ENCODE measurements at regions not wholly inside any gene's neighbourhood (a gene's known extent, or its start where the extent isn't known, plus 50 kb on each side); places are given as distances from the start of the nearest gene placed in this dataset.

GRCh38 chr2:183780072-183780471 lies 655.8 kb downstream of the NUP35 start:
- TF ChIP-seq BHLHE40 (IDR thresholded peaks at IDR 0.05; ENCODE audit: borderline replicate concordance) (no peak), FOXM1 (IDR thresholded peaks at IDR 0.05; ENCODE audit: borderline replicate concordance) (no peak), ELF4 (IDR thresholded peaks at IDR 0.05) (no peak), CTBP1 (IDR thresholded peaks at IDR 0.05; ENCODE audit: borderline replicate concordance) (no peak), TARDBP (IDR thresholded peaks at IDR 0.05) (no peak), FOXA1 (IDR thresholded peaks at IDR 0.05) (no peak), FOXK2 (IDR thresholded peaks at IDR 0.05) (no peak), SUZ12 (IDR thresholded peaks at IDR 0.05) (no peak), HDGF (IDR thresholded peaks at IDR 0.05; ENCODE audit: borderline replicate concordance) (no peak), L3MBTL2 (conservative IDR thresholded peaks at IDR 0.05) (no peak), SP1 (IDR thresholded peaks at IDR 0.05) (no peak)
- TF ChIP-seq, protein P1, sequence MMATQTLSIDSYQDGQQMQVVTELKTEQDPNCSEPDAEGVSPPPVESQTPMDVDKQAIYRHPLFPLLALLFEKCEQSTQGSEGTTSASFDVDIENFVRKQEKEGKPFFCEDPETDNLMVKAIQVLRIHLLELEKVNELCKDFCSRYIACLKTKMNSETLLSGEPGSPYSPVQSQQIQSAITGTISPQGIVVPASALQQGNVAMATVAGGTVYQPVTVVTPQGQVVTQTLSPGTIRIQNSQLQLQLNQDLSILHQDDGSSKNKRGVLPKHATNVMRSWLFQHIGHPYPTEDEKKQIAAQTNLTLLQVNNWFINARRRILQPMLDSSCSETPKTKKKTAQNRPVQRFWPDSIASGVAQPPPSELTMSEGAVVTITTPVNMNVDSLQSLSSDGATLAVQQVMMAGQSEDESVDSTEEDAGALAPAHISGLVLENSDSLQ (IDR thresholded peaks at IDR 0.05) = no peak
